Panc1 (cell line): ENCODE measurements at regions not wholly inside any gene's neighbourhood (a gene's known extent, or its start where the extent isn't known, plus 50 kb on each side); places are given as distances from the start of the nearest gene placed in this dataset.

Experiments used
- ATAC-seq: fragments of 200-7000 bp; cut with Tn5 transposase; 2 replicates; pipeline ENCODE4 v1.9.1; 2020; ENCODE audit warnings: mild to moderate bottlenecking, moderate library complexity
- BruUV-seq: library from RNA; stranded (reverse); fragments of 400-500 nt; replicated peaks from 2 replicates; lab custom pipeline; 2021; lab: Mats Ljungman, UMichigan
- CTCF ChIA-PET: fragments of 300-600 bp; sonication (Branson Sonifier 250); formaldehyde crosslinking; loops from one replicate; lab custom pipeline; 2022; ENCODE audit warnings: antibody characterized with exemption; lab: Charles Lee
- POLR2A ChIA-PET: fragments of 300-600 bp; sonication (Branson Sonifier 250); formaldehyde crosslinking; loops from one replicate; lab custom pipeline; 2022; ENCODE audit warnings: antibody characterized with exemption; lab: Charles Lee
- DNase-seq: peaks from one replicate; pipeline ENCODE4 v3.0.0-alpha.2; 2010; ENCODE audit warnings: low read depth, low spot score
- H3K27ac ChIP-seq: 2 replicates; pipeline ENCODE4 v1.5.1; 2011; ENCODE audit warnings: mild to moderate bottlenecking, low read length, inconsistent platforms
- H3K27me3 ChIP-seq: fragments of 200-500 bp; sonication (Bioruptor generic); 2 replicates; pipeline ENCODE4 v1.6.0; 2014; ENCODE audit warnings: low read length, inconsistent platforms; ENCODE audit not compliant: control insufficient read depth, insufficient read depth
- H3K36me3 ChIP-seq: fragments of 200-500 bp; sonication (Bioruptor generic); 2 replicates; pipeline ENCODE4 v1.5.1; 2014; ENCODE audit warnings: inconsistent platforms, mild to moderate bottlenecking, low read length, moderate library complexity; ENCODE audit not compliant: control insufficient read depth, insufficient read depth
- H3K4me1 ChIP-seq: 2 replicates; pipeline ENCODE4 v1.5.1; 2011; ENCODE audit warnings: inconsistent platforms, mild to moderate bottlenecking, low read length, moderate library complexity; ENCODE audit not compliant: control insufficient read depth, insufficient read depth
- H3K4me3 ChIP-seq, 2 experiments: 2 replicates each; pipeline ENCODE4 v1.5.1; 2011 to 2012; ENCODE audit warnings: low read depth in 2 of 2, low read length in 2 of 2, mild to moderate bottlenecking in 2 of 2, inconsistent platforms in 1 of 2, moderate library complexity in 1 of 2
- H3K9me3 ChIP-seq: fragments of 200-500 bp; sonication (Bioruptor generic); 2 replicates; pipeline ENCODE4 v1.5.1; 2014; ENCODE audit warnings: low read depth, mild to moderate bottlenecking, inconsistent platforms, low read length, moderate library complexity; ENCODE audit not compliant: control insufficient read depth, insufficient read depth
- POLR2AphosphoS5 ChIP-seq: IDR thresholded peaks from 2 replicates; pipeline ENCODE4 v1.6.1; 2012; ENCODE audit warnings: mild to moderate bottlenecking, low read depth, low read length, moderate library complexity
- SIN3A ChIP-seq: IDR thresholded peaks from 2 replicates; pipeline ENCODE4 v1.6.1; 2012; ENCODE audit warnings: low read depth, mild to moderate bottlenecking, low read length, moderate library complexity, borderline replicate concordance; ENCODE audit not compliant: insufficient read depth
- TCF7L2 ChIP-seq: IDR thresholded peaks from 2 replicates; pipeline ENCODE4 v1.6.1; 2011; ENCODE audit warnings: mild to moderate bottlenecking, low read depth, low read length, inconsistent platforms
- in situ Hi-C: cut with HindIII; loops from 2 replicates; pipeline ENCODE4 v1.10.0; 2016; ENCODE audit warnings: low sequenced_read_pairs, low pct_unique_long_range_greater_than_20kb
- intact Hi-C: fragments of 100-400 bp; cut with micrococcal nuclease; formaldehyde crosslinking; loops from one replicate; pipeline ENCODE4 v1.10.0; 2022; ENCODE audit not compliant: unreplicated experiment
- TF ChIP-seq, protein P1 (sequence below), 2 experiments: IDR thresholded peaks; 2 replicates each; pipeline ENCODE4 v1.6.1; 2011 to 2012; ENCODE audit warnings: low read depth in 2 of 2, control low read depth in 1 of 2, low read length in 1 of 2, mild to moderate bottlenecking in 1 of 2, moderate library complexity in 1 of 2; ENCODE audit not compliant: insufficient read depth in 1 of 2
- TF ChIP-seq, protein P2 (sequence below): fragments of 450-650 bp; IDR thresholded peaks from 2 replicates; pipeline ENCODE4 v1.5.1; 2017; ENCODE audit warnings: mild to moderate bottlenecking

DNA sequence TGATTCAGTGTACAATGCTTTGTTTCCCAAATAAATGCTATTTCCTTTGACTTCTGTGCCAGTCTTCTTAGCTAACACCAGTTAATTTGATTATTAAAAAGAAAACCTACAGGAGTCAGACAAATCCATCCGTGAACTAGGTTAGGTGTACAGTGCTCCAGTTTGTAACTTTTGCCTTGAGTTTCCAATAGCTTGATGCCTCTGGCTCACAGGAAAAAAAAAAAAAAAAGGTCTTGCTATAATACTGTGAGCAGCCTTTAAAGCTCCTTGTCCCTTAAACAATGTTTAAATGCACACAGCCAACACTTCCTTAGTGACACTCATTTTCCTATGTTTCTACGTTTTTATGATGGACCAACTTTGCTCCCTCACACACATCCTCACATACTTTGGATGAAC, 71.8 kb upstream of the TMX1 start:
- ATAC-seq: no peak
- Histone ChIP-seq H3K36me3 (no peaks in the 10 kb centered on the region), H3K27me3 (peaks cover 2% of the 10 kb centered on the region; the same call in 1 of the 2 replicates), H3K4me1 (no peaks in the 10 kb centered on the region), H3K4me3 (no peak overlapping the region), H3K27ac (no peak overlapping the region), H3K9me3 (no peaks in the 10 kb centered on the region)
- in situ Hi-C loops: no loop called here
- TF ChIP-seq TCF7L2: no peak
- TF ChIP-seq SIN3A: no peak
- TF ChIP-seq, protein P1, sequence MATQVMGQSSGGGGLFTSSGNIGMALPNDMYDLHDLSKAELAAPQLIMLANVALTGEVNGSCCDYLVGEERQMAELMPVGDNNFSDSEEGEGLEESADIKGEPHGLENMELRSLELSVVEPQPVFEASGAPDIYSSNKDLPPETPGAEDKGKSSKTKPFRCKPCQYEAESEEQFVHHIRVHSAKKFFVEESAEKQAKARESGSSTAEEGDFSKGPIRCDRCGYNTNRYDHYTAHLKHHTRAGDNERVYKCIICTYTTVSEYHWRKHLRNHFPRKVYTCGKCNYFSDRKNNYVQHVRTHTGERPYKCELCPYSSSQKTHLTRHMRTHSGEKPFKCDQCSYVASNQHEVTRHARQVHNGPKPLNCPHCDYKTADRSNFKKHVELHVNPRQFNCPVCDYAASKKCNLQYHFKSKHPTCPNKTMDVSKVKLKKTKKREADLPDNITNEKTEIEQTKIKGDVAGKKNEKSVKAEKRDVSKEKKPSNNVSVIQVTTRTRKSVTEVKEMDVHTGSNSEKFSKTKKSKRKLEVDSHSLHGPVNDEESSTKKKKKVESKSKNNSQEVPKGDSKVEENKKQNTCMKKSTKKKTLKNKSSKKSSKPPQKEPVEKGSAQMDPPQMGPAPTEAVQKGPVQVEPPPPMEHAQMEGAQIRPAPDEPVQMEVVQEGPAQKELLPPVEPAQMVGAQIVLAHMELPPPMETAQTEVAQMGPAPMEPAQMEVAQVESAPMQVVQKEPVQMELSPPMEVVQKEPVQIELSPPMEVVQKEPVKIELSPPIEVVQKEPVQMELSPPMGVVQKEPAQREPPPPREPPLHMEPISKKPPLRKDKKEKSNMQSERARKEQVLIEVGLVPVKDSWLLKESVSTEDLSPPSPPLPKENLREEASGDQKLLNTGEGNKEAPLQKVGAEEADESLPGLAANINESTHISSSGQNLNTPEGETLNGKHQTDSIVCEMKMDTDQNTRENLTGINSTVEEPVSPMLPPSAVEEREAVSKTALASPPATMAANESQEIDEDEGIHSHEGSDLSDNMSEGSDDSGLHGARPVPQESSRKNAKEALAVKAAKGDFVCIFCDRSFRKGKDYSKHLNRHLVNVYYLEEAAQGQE (IDR thresholded peaks at IDR 0.05; ENCODE audit: insufficient read depth in 1 of 2, low read depth in 2 of 2, low read length in 1 of 2): no peak
- POLR2A ChIA-PET: no interaction called here
- CTCF ChIA-PET: no interaction called here
- DNase-seq: no peak
- no TSS peak for BruUV-seq
- intact Hi-C loops: no loop called here

DNA sequence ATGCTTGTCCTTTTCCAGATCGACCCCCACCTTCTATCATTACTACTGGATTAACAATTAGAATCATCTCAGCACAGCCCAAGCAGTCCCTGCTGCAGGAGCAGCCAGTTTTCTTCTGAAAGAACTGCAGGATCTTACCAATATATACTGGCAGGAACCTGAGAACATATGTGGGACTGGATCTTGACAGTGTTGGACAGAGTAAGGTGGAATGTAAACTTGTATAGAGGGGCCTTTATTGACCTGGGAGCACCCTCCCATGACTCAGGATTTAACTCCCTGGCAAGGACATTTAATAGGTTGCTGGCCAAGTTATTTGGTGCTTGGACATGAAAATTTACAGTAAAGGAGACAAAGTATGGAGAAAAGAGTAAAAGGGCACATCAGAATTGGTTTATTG, 66.2 kb upstream of the TMX1 start:
- no peak for ATAC-seq
- TF ChIP-seq SIN3A (no peak), TCF7L2 (no peak), POLR2AphosphoS5 (no peak)
- TF ChIP-seq, protein P1 (IDR thresholded peaks at IDR 0.05; ENCODE audit: insufficient read depth in 1 of 2, low read depth in 2 of 2, low read length in 1 of 2): no peak
- TF ChIP-seq, protein P2, sequence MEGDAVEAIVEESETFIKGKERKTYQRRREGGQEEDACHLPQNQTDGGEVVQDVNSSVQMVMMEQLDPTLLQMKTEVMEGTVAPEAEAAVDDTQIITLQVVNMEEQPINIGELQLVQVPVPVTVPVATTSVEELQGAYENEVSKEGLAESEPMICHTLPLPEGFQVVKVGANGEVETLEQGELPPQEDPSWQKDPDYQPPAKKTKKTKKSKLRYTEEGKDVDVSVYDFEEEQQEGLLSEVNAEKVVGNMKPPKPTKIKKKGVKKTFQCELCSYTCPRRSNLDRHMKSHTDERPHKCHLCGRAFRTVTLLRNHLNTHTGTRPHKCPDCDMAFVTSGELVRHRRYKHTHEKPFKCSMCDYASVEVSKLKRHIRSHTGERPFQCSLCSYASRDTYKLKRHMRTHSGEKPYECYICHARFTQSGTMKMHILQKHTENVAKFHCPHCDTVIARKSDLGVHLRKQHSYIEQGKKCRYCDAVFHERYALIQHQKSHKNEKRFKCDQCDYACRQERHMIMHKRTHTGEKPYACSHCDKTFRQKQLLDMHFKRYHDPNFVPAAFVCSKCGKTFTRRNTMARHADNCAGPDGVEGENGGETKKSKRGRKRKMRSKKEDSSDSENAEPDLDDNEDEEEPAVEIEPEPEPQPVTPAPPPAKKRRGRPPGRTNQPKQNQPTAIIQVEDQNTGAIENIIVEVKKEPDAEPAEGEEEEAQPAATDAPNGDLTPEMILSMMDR: no peak
- Histone ChIP-seq H3K27ac (no peak overlapping the region), H3K4me3 (no peak overlapping the region), H3K36me3 (no peaks in the 10 kb centered on the region; the same call in 1 of the 2 replicates), H3K27me3 (peaks cover 8% of the 10 kb centered on the region), H3K4me1 (no peaks in the 10 kb centered on the region), H3K9me3 (no peaks in the 10 kb centered on the region)
- no peak for DNase-seq
- ChIA-PET CTCF (no interaction called here), POLR2A (no interaction called here)
- BruUV-seq: no TSS peak
- in situ Hi-C loops (no loop called here), intact Hi-C loops (no loop called here)
